Spleen (tissue), 11 donors: ENCODE measurements at regions not wholly inside any gene's neighbourhood (a gene's known extent, or its start where the extent isn't known, plus 50 kb on each side); places are given as distances from the start of the nearest gene placed in this dataset.
A peak's percentile ranks its signal among the peaks of the same experiment; 100 is the strongest.

Experiments used
- DNase-seq: peaks from one replicate; pipeline ENCODE4 v3.0.0-alpha.2; 2020
- H3K27ac ChIP-seq, 8 donors: fragments of 200-600 bp; sonication (generic) in 7 of 8; 1 replicate in 4 of 8; 2 replicates in 4 of 8; pipeline versions ENCODE4 v1.5.0 to v1.8.0; 2016 to 2021; ENCODE audit warnings: inconsistent platforms in 4 of 8, mild to moderate bottlenecking in 4 of 8, moderate library complexity in 1 of 8
- H3K27me3 ChIP-seq, 7 donors: fragments of 200-600 bp; sonication (generic) in 6 of 7; replicated peaks in 1 of 7; 1 replicate in 4 of 7; 2 replicates in 3 of 7; pipeline versions ENCODE4 v1.5.0 to v1.8.0; 2016 to 2021; ENCODE audit warnings: inconsistent platforms in 3 of 7, mild to moderate bottlenecking in 1 of 7
- H3K36me3 ChIP-seq, 6 donors: fragments of 200-600 bp; sonication (generic) in 5 of 6; 1 replicate in 4 of 6; 2 replicates in 2 of 6; pipeline versions ENCODE4 v1.5.0 to v1.8.0; 2016 to 2021; ENCODE audit warnings: inconsistent platforms in 2 of 6
- H3K4me1 ChIP-seq, 6 donors: fragments of 200-600 bp; sonication (generic) in 5 of 6; 1 replicate in 3 of 6; 2 replicates in 3 of 6; pipeline versions ENCODE4 v1.5.0 to v1.8.0; 2016 to 2021; ENCODE audit warnings: inconsistent platforms in 3 of 6
- H3K4me3 ChIP-seq, 8 donors: fragments of 200-600 bp; sonication (generic) in 7 of 8; 1 replicate in 4 of 8; 2 replicates in 4 of 8; pipeline versions ENCODE4 v1.5.0 to v1.8.0; 2016 to 2021; ENCODE audit warnings: inconsistent platforms in 4 of 8, mild to moderate bottlenecking in 4 of 8, moderate library complexity in 2 of 8
- H3K9me3 ChIP-seq, 8 donors: fragments of 200-600 bp; sonication (generic) in 7 of 8; 1 replicate in 4 of 8; 2 replicates in 4 of 8; pipeline versions ENCODE4 v1.5.0 to v1.8.0; 2016 to 2021; ENCODE audit warnings: inconsistent platforms in 4 of 8
- CTCF ChIP-seq, 11 experiments: fragments of 200-600 bp in 7 of 11; fragments of 450-650 bp in 4 of 11; sonication (generic) in 4 of 11; IDR thresholded peaks in 8 of 11; conservative IDR thresholded peaks in 3 of 11; 1 replicate in 7 of 11; 2 replicates in 4 of 11; pipeline versions ENCODE4 v1.4.0 to v1.8.0; 2016 to 2021; ENCODE audit warnings: antibody characterized with exemption in 11 of 11, inconsistent platforms in 4 of 11, mild to moderate bottlenecking in 1 of 11
- POLR2A ChIP-seq, 3 donors: fragments of 450-650 bp; IDR thresholded peaks; one replicate each; pipeline ENCODE4 v1.5.1; 2017; ENCODE audit warnings: antibody characterized with exemption in 3 of 3, mild to moderate bottlenecking in 1 of 3
- POLR2AphosphoS5 ChIP-seq, 3 donors: sonication (generic); formaldehyde crosslinking; IDR thresholded peaks; one replicate each; pipeline ENCODE4 v1.5.1; 2017; ENCODE audit warnings: antibody characterized with exemption in 3 of 3
- WGBS, 5 donors: extraction: QIAGEN DNeasy Blood & Tissue Kit in 3 of 5; methylation state at CpG; one replicate each; pipeline versions ENCODE4 v1.1.5 to v1.1.7; 2013 to 2018; 5-methylcytosine and 5-hydroxymethylcytosine counted together
- intact Hi-C: fragments of 100-400 bp; cut with DNase I; formaldehyde crosslinking; loops from one replicate; pipeline ENCODE4 v1.15.0; 2023; ENCODE audit warnings: low total_unique reads
- donor health status: healthy with polysubstance abuse.
- donor health status: DM: no; HTN: no; CAD: no; lungs with moderate emphysema.
- donor health status: DM: no; HTN: no; CAD: no.
- donor health status: Bipolar disorder and iron deficiency.
- donor health status: healthy.
- donor health status: DM: no; HTN: no; CAD: no.
- donor health status: DM: yes; HTN: yes; CAD: no.

- intact Hi-C loops: no loop called here
- 82 to 97% (median 87%) methylated on average over 4 of the region's 4 CpGs for WGBS, 5 donors
Observed at GRCh38 chr9:89868100-89868499, 263.3 kb downstream of the GADD45G start.

GRCh38 chr9:89869793-89870580, 265.2 kb downstream of the GADD45G start:
- peak; percentile 17 for DNase-seq
- peaks cover 0 to 5% (median 0%) of the 10 kb centered on the region in 6 donors for H3K4me1 ChIP-seq
- H3K4me3 ChIP-seq: no peak overlapping the region
- intact Hi-C loops: no loop called here
- H3K27me3 ChIP-seq: no peaks in the 10 kb centered on the region
- WGBS, 5 donors: 77 to 88% (median 84%) methylated on average over 6 to 7 of the region's 7 CpGs
- H3K27ac ChIP-seq: no peak overlapping the region
- no peak for TF ChIP-seq POLR2A (IDR thresholded peaks at IDR 0.05)
- TF ChIP-seq POLR2AphosphoS5 (IDR thresholded peaks at IDR 0.05): no peak
- no peak for TF ChIP-seq CTCF (IDR thresholded peaks at IDR 0.05 in 8 of 11, conservative IDR thresholded peaks at IDR 0.05 in 3 of 11)
- no peaks in the 10 kb centered on the region for H3K9me3 ChIP-seq
- no peaks in the 10 kb centered on the region for H3K36me3 ChIP-seq

More at GRCh38 chr9:89868100-89868499, 263.3 kb downstream of the GADD45G start:
- H3K4me3 ChIP-seq: no peak overlapping the region
- no peaks in the 10 kb centered on the region for H3K36me3 ChIP-seq
- H3K4me1 ChIP-seq: no peaks in the 10 kb centered on the region
- peak; percentile 3 for DNase-seq
- H3K9me3 ChIP-seq: no peaks in the 10 kb centered on the region
- H3K27ac ChIP-seq: no peak overlapping the region
- TF ChIP-seq CTCF (IDR thresholded peaks at IDR 0.05 in 8 of 11, conservative IDR thresholded peaks at IDR 0.05 in 3 of 11) (no peak), POLR2AphosphoS5 (IDR thresholded peaks at IDR 0.05) (no peak), POLR2A (IDR thresholded peaks at IDR 0.05) (no peak)
- no peaks in the 10 kb centered on the region for H3K27me3 ChIP-seq

GRCh38 chr9:89871871-89872331, 267.1 kb downstream of the GADD45G start:
- Histone ChIP-seq H3K27ac (no peak overlapping the region), H3K9me3 (no peaks in the 10 kb centered on the region), H3K4me1 (peaks cover 0 to 5% (median 0%) of the 10 kb centered on the region in 6 donors), H3K36me3 (no peaks in the 10 kb centered on the region), H3K4me3 (no peak overlapping the region), H3K27me3 (no peaks in the 10 kb centered on the region)
- peak; percentile 69 for DNase-seq
- 88 to 98% (median 96%) methylated on average over 2 to 5 of the region's 5 CpGs for WGBS, 5 donors
- TF ChIP-seq POLR2AphosphoS5 (IDR thresholded peaks at IDR 0.05): no peak
- intact Hi-C loops: no loop called here

GRCh38 chr9:89872426-89872912, 267.7 kb downstream of the GADD45G start:
- DNase-seq: peak; percentile 27
- Histone ChIP-seq H3K9me3 (no peaks in the 10 kb centered on the region), H3K27ac (no peak overlapping the region), H3K36me3 (no peaks in the 10 kb centered on the region), H3K4me1 (peaks cover 0 to 5% (median 0%) of the 10 kb centered on the region in 6 donors), H3K4me3 (no peak overlapping the region), H3K27me3 (no peaks in the 10 kb centered on the region)
- intact Hi-C loops: no loop called here
- WGBS, 5 donors: 81 to 92% (median 91%) methylated on average over 9 of the region's 9 CpGs
- no peak for TF ChIP-seq POLR2A (IDR thresholded peaks at IDR 0.05)

GRCh38 chr9:89872913-89873707, 268.3 kb downstream of the GADD45G start:
- 84 to 91% (median 86%) methylated on average over 9 to 11 of the region's 11 CpGs for WGBS, 5 donors
- Histone ChIP-seq H3K36me3 (no peaks in the 10 kb centered on the region), H3K9me3 (no peaks in the 10 kb centered on the region), H3K4me1 (peaks cover 0 to 5% (median 0%) of the 10 kb centered on the region in 6 donors), H3K27me3 (no peaks in the 10 kb centered on the region), H3K4me3 (no peak overlapping the region), H3K27ac (no peak overlapping the region)
- intact Hi-C loops: no loop called here
- TF ChIP-seq CTCF (IDR thresholded peaks at IDR 0.05 in 8 of 11, conservative IDR thresholded peaks at IDR 0.05 in 3 of 11) (no peak), POLR2AphosphoS5 (IDR thresholded peaks at IDR 0.05) (no peak), POLR2A (IDR thresholded peaks at IDR 0.05) (no peak)
- DNase-seq: peak; percentile 38
